Kidney capillary endothelial cell (primary cell): ENCODE measurements at regions not wholly inside any gene's neighbourhood (a gene's known extent, or its start where the extent isn't known, plus 50 kb on each side); places are given as distances from the start of the nearest gene placed in this dataset.
A peak's percentile ranks its signal among the peaks of the same experiment; 100 is the strongest.
"Not testable (repeated sequence)": the region's sequence is repeated elsewhere in the genome, so short reads cannot be mapped to it uniquely, and the experiment has no call there.

Experiments used
- DNase-seq: peaks from one replicate; pipeline ENCODE4 v3.0.0-alpha.2; 2018; ENCODE audit warnings: low spot score

DNA sequence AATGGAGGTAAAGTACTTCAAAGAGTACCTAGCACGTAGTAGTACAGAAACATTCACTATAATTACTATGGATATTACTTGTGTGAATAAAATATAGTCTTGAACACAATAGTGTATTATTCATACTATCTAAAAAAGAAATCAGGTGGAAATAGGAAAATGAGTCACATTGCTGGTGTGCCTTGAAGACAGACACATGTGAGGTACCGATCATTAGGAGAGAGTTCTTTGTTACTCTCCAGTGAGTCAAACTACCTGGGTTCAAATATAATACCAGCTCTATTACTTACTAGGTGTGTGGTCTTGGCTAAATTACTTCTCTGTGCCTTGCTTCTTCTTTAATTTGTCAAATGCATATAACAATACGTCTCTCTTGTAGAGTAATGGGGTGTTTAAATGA is 50.8 kb upstream of the BEND6 start:
- DNase-seq: no peak

GRCh38 chr6:56902641-56903464 is 52.1 kb upstream of the BEND6 start:
- DNase-seq: peak; percentile 46

GRCh38 chr6:56900784-56901183 is 54.1 kb upstream of the BEND6 start:
- DNase-seq: no peak

DNA sequence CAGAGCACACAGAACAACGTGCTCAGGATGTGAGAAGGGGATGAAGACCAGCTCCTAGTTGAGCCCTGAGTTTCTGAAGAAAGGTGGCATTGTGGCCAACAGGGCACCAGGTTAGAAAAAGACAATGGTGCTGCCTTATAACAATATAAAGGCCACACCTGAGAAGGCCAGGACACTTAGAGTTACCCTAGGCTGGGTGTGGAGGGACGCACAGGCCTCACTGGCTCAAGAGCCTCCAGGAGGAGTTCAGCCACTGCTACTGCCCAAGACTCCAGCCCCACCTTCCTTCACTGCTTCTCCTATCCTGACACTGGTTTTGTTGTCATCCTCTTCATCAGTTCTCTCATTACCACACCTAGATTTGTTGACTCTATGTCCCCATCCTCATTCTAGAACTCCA is 55.2 kb upstream of the BEND6 start:
- no peak for DNase-seq

DNA sequence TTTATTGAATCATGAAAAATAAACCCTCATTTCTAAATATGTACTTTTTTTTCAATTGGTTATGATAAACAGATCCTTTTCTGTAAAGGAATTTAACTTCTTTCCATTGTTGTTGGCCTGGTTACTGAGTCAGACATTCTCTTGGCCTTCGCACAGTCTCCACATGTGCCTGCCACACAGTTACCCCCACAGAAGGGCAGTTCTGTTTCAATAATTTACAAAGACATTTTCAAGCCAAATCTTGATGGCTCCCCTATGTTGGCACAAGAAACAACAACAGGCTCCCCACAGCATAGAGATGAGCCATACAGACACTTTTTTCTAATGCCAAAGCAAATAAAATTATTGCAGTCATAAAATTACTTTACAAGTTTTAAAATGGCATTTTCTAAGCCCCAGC is 55.6 kb upstream of the BEND6 start:
- no peak for DNase-seq

GRCh38 chr6:56897789-56898529 is 56.9 kb upstream of the BEND6 start:
- DNase-seq: no peak

DNA sequence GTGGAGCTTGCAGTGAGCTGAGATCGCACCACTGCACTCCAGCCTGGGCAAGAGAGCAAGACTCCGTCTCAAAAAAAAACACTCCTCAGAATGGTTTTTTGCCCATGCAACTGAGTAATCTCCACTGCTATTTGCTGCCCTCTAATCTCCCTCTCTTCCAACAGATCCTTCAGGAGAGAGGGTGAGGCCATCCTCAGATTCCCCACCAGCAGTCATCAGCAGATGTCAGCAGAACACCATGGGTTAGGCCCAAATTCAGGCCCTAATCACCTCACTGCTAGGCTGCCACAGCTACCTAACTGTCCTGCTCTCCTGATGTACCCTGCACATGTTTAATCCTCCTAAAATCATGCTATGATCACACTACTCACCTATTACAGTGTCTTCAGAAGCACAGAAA is 63.2 kb upstream of the BEND6 start:
- DNase-seq: no peak

DNA sequence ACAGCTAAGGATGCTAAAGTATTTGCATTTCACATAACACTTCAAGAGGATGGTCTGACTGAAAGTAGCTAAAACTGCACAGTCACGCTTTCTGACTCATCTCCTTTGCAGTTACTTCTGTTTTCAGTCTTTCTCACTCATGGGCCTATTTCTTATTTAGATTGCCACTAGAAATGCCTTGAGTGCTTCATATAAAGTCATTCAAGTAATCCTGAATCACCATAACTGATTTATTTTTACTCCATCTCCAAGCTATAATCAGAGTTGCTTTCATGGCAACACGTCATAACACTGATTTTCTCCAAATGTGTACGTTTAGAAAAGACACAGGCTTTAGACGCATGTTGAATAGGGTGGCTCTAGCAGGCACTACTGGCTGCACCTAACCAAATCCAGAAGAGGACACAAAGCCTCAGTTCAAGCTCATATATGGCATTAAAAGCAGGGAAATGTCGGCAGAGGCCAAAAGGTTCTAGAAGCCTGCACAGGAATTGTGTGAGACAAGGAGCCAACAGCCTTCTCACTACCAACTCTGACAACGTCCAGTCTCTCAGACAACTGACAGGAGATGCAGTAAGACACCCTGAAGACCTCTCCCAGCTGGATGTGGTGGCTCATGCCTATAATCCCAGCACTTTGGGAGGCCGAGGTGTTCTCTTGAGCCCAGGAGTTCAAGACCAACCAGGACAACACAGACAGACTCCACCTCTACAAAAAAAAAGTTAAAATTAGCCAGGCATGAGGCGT is 64.1 kb upstream of the BEND6 start:
- peak; percentile 30 for DNase-seq

- no peak for DNase-seq
Observed at GRCh38 chr6:56890066-56890465, 64.8 kb upstream of the BEND6 start.

DNA sequence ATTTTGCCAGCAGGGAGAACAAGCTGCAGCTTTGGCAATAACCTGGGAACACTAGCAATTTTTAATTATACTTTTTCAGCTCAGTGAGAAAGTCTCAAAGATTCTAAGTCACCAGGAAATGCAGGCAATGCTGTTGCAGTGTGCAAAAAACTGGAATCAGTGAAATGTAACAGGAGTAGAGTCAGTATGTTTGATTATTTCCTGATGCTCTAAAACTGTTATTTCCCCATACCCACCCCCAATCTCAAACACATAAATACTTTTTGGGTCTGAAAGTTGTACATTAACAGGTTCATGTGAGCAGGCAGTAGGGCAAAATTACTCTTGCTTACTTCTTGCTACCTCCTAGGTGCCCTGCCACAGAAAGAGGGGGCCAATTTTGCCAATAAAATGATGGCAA is 65.4 kb upstream of the BEND6 start:
- DNase-seq: no peak

DNA sequence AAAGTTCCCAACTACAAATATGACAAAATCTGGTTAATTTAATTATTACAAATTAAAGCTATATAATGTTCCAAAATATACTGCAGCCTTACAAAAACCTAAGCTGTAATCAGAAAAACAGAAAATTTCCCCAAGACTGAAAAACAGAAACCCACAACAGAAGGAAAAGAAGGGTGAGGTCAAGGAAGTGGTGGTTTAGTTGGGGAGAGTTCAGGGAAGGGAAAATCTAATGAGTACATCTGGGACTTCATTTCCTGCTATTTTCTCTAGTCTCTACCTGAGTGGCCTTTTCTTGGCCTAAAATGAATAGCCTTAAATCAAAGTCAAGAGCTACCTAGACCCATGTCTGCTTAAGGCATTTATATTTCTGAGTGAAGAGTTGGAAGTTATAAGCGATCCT is 66.2 kb upstream of the BEND6 start:
- DNase-seq: no peak

DNA sequence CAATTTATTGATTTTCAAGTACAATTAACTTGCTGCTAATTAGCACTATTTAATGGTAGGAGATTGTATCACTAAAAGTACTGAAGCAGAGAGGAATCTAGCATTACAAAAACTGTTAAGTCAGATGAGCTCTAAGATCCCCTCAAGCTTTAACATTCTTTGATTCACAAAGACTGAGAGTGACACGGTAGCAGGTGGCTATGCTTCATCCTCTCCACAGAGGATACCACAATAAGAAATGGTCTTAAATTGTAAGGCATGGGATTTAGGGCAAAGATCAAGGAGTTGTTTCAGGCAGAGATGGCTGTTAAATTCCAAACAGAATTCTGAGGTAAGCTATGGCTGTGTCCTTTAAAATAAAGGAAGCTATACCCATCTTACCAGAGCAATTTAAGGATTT is 67.8 kb upstream of the BEND6 start:
- no peak for DNase-seq

DNA sequence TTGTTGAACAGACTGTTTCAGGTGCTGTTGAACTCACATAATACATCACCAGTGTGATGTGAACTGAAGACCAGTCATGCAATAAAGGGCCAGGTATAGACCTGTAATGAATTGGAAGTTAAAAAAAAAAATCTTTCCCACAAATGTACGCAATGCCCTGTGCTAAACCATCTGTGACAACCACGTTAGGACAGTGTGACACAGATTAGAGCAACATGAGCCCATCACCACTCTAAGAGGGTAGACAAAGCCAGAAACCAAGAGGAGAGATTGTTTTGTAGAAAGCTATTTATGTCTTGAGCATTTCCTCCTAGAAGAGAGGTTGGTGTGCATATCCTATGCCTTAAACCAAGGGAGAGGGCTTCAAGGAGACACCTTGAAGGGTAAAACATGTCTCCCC is 77.0 kb upstream of the BEND6 start:
- DNase-seq: no peak

- DNase-seq: no peak
Observed at GRCh38 chr6:56875961-56876360, 78.9 kb upstream of the BEND6 start.

DNA sequence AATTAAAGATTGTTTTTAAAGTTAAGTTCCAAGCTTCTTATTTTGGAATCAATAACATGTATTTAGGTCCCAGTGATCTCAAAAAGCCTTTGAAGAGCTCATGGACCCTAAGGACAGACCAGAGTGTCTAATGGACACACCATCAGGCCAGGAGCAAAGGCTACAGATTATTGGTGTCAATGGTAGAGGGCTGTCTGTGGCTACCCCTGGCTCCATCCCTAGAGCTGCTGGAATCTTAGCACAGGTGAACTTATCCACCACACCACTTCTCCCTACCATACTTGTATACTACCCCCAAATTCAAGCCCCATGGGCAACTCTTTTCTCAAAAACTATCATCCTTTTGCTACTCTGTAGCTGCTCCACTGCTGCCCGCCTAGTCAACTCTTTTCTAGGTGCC is 79.4 kb upstream of the BEND6 start:
- no peak for DNase-seq

GRCh38 chr6:56874328-56874727 is 80.6 kb upstream of the BEND6 start:
- no peak for DNase-seq

DNA sequence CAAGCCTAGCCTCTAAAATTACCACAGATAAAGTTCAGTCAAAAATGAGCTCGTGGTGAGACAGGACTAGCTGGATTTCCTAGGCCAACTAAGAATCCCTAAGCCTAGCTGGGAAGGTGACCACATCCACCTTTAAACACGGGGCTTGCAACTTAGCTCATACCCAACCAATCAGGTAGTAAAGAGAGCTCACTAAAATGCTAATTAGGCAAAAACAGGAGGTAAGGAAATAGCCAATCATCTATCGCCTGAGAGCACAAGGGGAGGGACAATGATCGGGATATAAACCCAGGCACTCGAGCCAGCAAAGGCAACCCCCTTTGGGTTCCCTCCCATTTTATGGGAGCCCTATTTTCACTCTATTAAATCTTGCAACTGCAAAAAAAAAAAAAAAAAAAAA is 84.9 kb upstream of the BEND6 start:
- not testable (repeated sequence) for DNase-seq

DNA sequence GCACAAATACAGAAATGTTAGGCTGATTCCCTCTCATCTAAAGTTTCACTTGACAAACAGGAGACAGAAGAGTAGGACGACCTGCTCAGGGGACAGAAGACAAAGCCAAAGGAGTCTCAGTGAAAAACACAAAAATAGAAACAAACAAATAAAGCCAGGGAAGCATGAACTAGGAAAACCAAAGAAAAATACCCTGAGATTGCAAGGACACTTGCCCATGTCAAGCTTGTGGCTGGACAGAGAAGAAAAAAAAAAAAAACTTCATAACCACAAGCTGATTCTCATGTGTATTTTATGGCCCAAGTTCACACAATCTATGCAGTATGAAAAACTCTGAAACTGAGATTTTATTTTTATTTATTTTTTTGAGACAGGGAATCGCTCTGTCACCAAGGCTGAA is 85.6 kb upstream of the BEND6 start:
- no peak for DNase-seq

GRCh38 chr6:56868687-56869086 is 86.2 kb upstream of the BEND6 start:
- peak; percentile 55 for DNase-seq

GRCh38 chr6:56866917-56867522 is 87.9 kb upstream of the BEND6 start:
- DNase-seq: peak; percentile 61

DNA sequence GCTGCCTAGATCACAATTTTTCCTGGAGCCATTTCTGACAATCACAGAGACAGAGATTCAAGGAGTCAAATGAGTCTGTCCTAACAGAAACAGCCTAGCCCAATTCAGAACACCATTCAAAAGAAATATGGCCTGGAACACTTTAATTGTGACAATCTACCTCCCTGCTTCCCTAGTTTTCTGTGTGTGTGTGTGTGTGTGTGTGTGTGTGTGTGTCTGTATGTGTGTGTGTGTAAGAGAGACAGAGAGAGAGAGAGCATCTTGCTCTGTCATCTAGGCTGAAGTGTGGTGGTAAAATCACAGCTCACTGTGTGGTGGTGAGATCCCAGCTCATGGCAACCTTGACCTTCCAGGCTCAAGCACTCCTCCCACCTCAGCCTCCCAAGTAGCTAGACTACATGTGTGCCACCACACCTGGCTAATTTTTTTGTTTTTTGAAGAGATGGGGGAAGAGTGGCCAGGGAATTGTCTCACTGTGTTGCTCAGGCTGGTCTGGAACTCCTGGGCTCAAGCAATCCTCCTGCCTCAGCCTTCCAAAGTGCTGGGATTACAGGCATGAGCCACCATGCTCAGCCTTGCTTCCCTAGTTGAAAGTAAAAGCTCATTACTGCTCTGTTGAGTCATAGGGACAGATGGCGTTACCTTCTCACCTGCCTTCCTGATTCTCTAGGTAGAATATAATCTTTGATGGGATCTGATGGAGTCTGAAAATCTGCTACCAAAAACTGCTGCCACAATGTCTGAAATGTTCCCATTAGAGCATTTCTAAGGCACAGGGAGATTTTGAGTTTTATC is 89.6 kb upstream of the BEND6 start:
- no peak for DNase-seq

GRCh38 chr6:56864171-56864616 is 90.7 kb upstream of the BEND6 start:
- no peak for DNase-seq
